A549 (cell line): ENCODE measurements at regions not wholly inside any gene's neighbourhood (a gene's known extent, or its start where the extent isn't known, plus 50 kb on each side); places are given as distances from the start of the nearest gene placed in this dataset.

Experiments
- ATAC-seq, 2 experiments: fragments of 200-7000 bp in 1 of 2; fragments of >200 bp in 1 of 2; cut with Nextera tagmentation in 1 of 2; cut with Tn5 transposase in 1 of 2; 3 replicates each; pipeline versions ENCODE4 v1.8.0 to v1.9.1; 2018 to 2020; ENCODE audit warnings: mild to moderate bottlenecking in 1 of 2, moderate library complexity in 1 of 2
- CTCF ChIA-PET: fragments of 300-600 bp; sonication (Branson Sonifier 250); formaldehyde crosslinking; extraction: SDS; loops from one replicate; lab custom pipeline; 2021; ENCODE audit warnings: antibody characterized with exemption, inconsistent platforms; lab: Yijun Ruan, JAX
- POLR2A ChIA-PET: fragments of 350-600 bp; formaldehyde crosslinking; extraction: SDS; loops from one replicate; lab custom pipeline; 2021; ENCODE audit warnings: antibody characterized with exemption, inconsistent platforms; lab: Yijun Ruan, JAX
- DNase-seq, 2 experiments: peaks; one replicate each; pipeline versions ENCODE4 v3.0.0 to v3.0.0-alpha.2; 2011 to 2016; ENCODE audit warnings: low read depth in 1 of 2, low spot score in 1 of 2
- FAIRE-seq: peaks from 2 replicates; lab custom pipeline; 2011; peaks lifted over from hg19 to GRCh38; lab: Jason Lieb, UNC
- H3K27ac ChIP-seq, 2 experiments: fragments of >200 bp; sonication (Bioruptor Twin); formaldehyde crosslinking; 3 replicates each; pipeline ENCODE4 v1.5.1; 2016 to 2017
- H3K4me1 ChIP-seq: fragments of >200 bp; sonication (Bioruptor Twin); formaldehyde crosslinking; 3 replicates; pipeline ENCODE4 v1.6.1; 2016
- H3K4me2 ChIP-seq: fragments of >200 bp; sonication (Bioruptor Twin); formaldehyde crosslinking; 3 replicates; pipeline ENCODE4 v1.6.1; 2016
- H3K4me3 ChIP-seq: fragments of >200 bp; sonication (Bioruptor Twin); formaldehyde crosslinking; 3 replicates; pipeline ENCODE4 v1.5.1; 2016
- H3K9me3 ChIP-seq: fragments of >200 bp; sonication (Bioruptor Twin); formaldehyde crosslinking; 3 replicates; pipeline ENCODE4 v1.6.1; 2016
- BHLHE40 ChIP-seq: IDR thresholded peaks from 2 replicates; pipeline ENCODE4 v1.6.1; 2012; ENCODE audit warnings: low read depth, low read length, inconsistent platforms
- CEBPB ChIP-seq, 2 experiments: fragments of >200 bp in 1 of 2; sonication (Bioruptor Twin) in 1 of 2; formaldehyde crosslinking in 1 of 2; IDR thresholded peaks; 2 replicates each; pipeline ENCODE4 v1.6.1; 2012 to 2016
- EP300 ChIP-seq, 2 experiments: fragments of >200 bp; sonication (Bioruptor Twin); formaldehyde crosslinking; IDR thresholded peaks; 2 replicates in 1 of 2; 3 replicates in 1 of 2; pipeline ENCODE4 v1.6.1; 2016 to 2017
- FOSL2 ChIP-seq, 2 experiments: fragments of 450-650 bp in 1 of 2; fragments of >200 bp in 1 of 2; sonication (Bioruptor Twin) in 1 of 2; formaldehyde crosslinking; IDR thresholded peaks; 2 replicates each; pipeline versions ENCODE4 v1.5.0 to v1.6.1; 2016 to 2020; ENCODE audit warnings: mild to moderate bottlenecking in 1 of 2, moderate library complexity in 1 of 2
- HOXB13 ChIP-seq: fragments of 250-450 bp; sonication (Bioruptor Pico); IDR thresholded peaks from 2 replicates; pipeline ENCODE4 v1.5.0; 2020; ENCODE audit warnings: low read depth, mild to moderate bottlenecking, moderate library complexity
- JUN ChIP-seq, 2 experiments: fragments of >200 bp; sonication (Bioruptor Twin); formaldehyde crosslinking; IDR thresholded peaks; 2 replicates in 1 of 2; 3 replicates in 1 of 2; pipeline ENCODE4 v1.6.1; 2016 to 2017
- KDM1A ChIP-seq: fragments of 200-600 bp; sonication (generic); IDR thresholded peaks from 2 replicates; pipeline ENCODE4 v1.6.1; 2016; ENCODE audit warnings: low read depth, mild to moderate bottlenecking
- KDM5A ChIP-seq: fragments of 200-600 bp; sonication (generic); IDR thresholded peaks from 2 replicates; pipeline ENCODE4 v1.6.1; 2016; ENCODE audit warnings: antibody characterized with exemption, mild to moderate bottlenecking
- MAFK ChIP-seq: fragments of 450-650 bp; IDR thresholded peaks from 2 replicates; pipeline ENCODE4 v1.6.1; 2014; ENCODE audit not compliant: partially characterized antibody
- POLR2A ChIP-seq: IDR thresholded peaks from 2 replicates; pipeline ENCODE4 v1.6.1; 2012; ENCODE audit warnings: mild to moderate bottlenecking, low read length
- RARB ChIP-seq: fragments of 250-450 bp; sonication (Bioruptor Pico); IDR thresholded peaks from 2 replicates; pipeline ENCODE4 v1.8.0; 2021; ENCODE audit warnings: mild to moderate bottlenecking, moderate library complexity
- RNF2 ChIP-seq: fragments of 200-600 bp; sonication (generic); IDR thresholded peaks from 2 replicates; pipeline ENCODE4 v1.6.1; 2016; ENCODE audit warnings: low read depth, mild to moderate bottlenecking, antibody characterized with exemption, moderate library complexity, borderline replicate concordance
- SMC3 ChIP-seq: fragments of >200 bp; sonication (Bioruptor Twin); formaldehyde crosslinking; IDR thresholded peaks from 3 replicates; pipeline ENCODE4 v1.6.1; 2018; ENCODE audit warnings: inconsistent platforms
- TFCP2L1 ChIP-seq: fragments of 250-450 bp; sonication (Bioruptor Pico); IDR thresholded peaks from 2 replicates; pipeline ENCODE4 v1.5.0; 2021; ENCODE audit warnings: mild to moderate bottlenecking
- ZFP36 ChIP-seq: fragments of 450-650 bp; IDR thresholded peaks from 2 replicates; pipeline ENCODE4 v1.6.1; 2014; ENCODE audit warnings: borderline replicate concordance; ENCODE audit not compliant: partially characterized antibody
- ZSCAN20 ChIP-seq: fragments of 250-450 bp; sonication (Bioruptor Pico); IDR thresholded peaks from 2 replicates; pipeline ENCODE4 v1.8.0; 2022; ENCODE audit warnings: mild to moderate bottlenecking, moderate library complexity
- WGBS: methylation state at CpG from one replicate; pipeline ENCODE4 v1.1.6; 2017; ENCODE audit errors: missing lambda C conversion rate; 5-methylcytosine and 5-hydroxymethylcytosine counted together
- TF ChIP-seq, protein P1 (sequence below): fragments of 150-350 bp; IDR thresholded peaks from 2 replicates; pipeline ENCODE4 v1.6.1; 2014; ENCODE audit warnings: low read depth, mild to moderate bottlenecking, low read length
- TF ChIP-seq, protein P2 (sequence below): IDR thresholded peaks from 2 replicates; pipeline ENCODE4 v1.6.1; 2012
- TF ChIP-seq, protein P3 (sequence below): fragments of >200 bp; sonication (Bioruptor Twin); formaldehyde crosslinking; IDR thresholded peaks from 3 replicates; pipeline ENCODE4 v1.5.1; 2016
- TF ChIP-seq, protein P4 (sequence below): fragments of 450-650 bp; IDR thresholded peaks from 2 replicates; pipeline ENCODE4 v1.6.1; 2014; ENCODE audit warnings: antibody characterized with exemption
- TF ChIP-seq, protein P5 (sequence below): fragments of >200 bp; sonication (Bioruptor Twin); formaldehyde crosslinking; IDR thresholded peaks from 2 replicates; pipeline ENCODE4 v1.6.1; 2016
- TF ChIP-seq, protein P6 (sequence below): fragments of 200-600 bp; sonication (generic); IDR thresholded peaks from 2 replicates; pipeline ENCODE4 v1.6.1; 2016; ENCODE audit warnings: antibody characterized with exemption, mild to moderate bottlenecking, moderate library complexity
- TF ChIP-seq, protein P7 (sequence below): fragments of >200 bp; sonication (Bioruptor Twin); formaldehyde crosslinking; IDR thresholded peaks from 3 replicates; pipeline ENCODE4 v1.6.1; 2016
- TF ChIP-seq, protein P8 (sequence below): fragments of 250-450 bp; sonication (Bioruptor Pico); IDR thresholded peaks from 2 replicates; pipeline ENCODE4 v1.5.0; 2021; ENCODE audit warnings: mild to moderate bottlenecking, moderate library complexity, borderline replicate concordance

DNA sequence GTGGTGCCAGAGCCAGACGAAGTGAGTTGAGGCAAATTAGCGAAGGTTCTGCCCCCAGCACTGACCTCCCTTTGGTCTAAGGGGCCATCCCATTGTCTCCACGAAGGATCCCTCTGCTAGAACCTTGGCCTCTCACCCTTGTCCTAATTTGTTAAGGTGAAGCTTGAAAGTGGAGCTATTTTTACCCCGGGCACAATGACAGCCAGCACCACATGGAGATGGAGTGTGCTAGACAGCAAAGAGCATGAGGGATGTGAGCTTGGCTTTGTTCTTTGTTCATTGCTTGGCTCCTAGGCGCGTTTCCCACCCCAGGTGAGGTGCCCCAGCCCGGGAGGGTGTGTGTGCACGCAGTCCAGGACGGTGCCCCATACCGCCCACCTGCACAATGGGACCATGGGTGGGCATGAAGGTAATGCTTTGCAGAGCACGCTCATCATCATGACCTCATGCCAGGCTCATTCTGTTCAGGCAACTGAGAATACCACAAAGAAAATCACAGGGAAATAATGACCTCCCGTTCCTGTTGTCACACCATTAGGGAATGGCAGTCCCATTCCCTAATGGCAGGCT, 361.0 kb upstream of the FZD8 start:
- 47% methylated on average over 12 of the region's 12 CpGs for WGBS
- ATAC-seq (no peak), FAIRE-seq (no peak), DNase-seq (no peak)
- Histone ChIP-seq H3K4me2 (no peak overlapping the region), H3K4me3 (no peak overlapping the region), H3K4me1 (no peaks in the 10 kb centered on the region), H3K9me3 (no peaks in the 10 kb centered on the region), H3K27ac (no peak overlapping the region)
- no peak for TF ChIP-seq KDM5A
- TF ChIP-seq SMC3: no peak
- no peak for TF ChIP-seq RARB (CRISPR knock-in tag)
- TF ChIP-seq FOSL2 (IDR thresholded peaks at IDR 0.05): no peak
- TF ChIP-seq FOSL2 (CRISPR knock-in tag; IDR thresholded peaks at IDR 0.05): no peak
- TF ChIP-seq, protein P1, sequence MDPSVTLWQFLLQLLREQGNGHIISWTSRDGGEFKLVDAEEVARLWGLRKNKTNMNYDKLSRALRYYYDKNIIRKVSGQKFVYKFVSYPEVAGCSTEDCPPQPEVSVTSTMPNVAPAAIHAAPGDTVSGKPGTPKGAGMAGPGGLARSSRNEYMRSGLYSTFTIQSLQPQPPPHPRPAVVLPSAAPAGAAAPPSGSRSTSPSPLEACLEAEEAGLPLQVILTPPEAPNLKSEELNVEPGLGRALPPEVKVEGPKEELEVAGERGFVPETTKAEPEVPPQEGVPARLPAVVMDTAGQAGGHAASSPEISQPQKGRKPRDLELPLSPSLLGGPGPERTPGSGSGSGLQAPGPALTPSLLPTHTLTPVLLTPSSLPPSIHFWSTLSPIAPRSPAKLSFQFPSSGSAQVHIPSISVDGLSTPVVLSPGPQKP: no peak
- TF ChIP-seq, protein P2, sequence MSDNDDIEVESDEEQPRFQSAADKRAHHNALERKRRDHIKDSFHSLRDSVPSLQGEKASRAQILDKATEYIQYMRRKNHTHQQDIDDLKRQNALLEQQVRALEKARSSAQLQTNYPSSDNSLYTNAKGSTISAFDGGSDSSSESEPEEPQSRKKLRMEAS: no peak
- TF ChIP-seq POLR2A: no peak
- TF ChIP-seq, protein P3, sequence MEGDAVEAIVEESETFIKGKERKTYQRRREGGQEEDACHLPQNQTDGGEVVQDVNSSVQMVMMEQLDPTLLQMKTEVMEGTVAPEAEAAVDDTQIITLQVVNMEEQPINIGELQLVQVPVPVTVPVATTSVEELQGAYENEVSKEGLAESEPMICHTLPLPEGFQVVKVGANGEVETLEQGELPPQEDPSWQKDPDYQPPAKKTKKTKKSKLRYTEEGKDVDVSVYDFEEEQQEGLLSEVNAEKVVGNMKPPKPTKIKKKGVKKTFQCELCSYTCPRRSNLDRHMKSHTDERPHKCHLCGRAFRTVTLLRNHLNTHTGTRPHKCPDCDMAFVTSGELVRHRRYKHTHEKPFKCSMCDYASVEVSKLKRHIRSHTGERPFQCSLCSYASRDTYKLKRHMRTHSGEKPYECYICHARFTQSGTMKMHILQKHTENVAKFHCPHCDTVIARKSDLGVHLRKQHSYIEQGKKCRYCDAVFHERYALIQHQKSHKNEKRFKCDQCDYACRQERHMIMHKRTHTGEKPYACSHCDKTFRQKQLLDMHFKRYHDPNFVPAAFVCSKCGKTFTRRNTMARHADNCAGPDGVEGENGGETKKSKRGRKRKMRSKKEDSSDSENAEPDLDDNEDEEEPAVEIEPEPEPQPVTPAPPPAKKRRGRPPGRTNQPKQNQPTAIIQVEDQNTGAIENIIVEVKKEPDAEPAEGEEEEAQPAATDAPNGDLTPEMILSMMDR: no peak
- no peak for TF ChIP-seq BHLHE40
- TF ChIP-seq EP300 (IDR thresholded peaks at IDR 0.05): no peak
- POLR2A ChIA-PET: no interaction called here
- CTCF ChIA-PET: interaction anchor here (1.0 kb wide), 1 partner anchor 367 kb away, joined by 3 read pairs; no protein-coding TSS in a partner anchor

DNA sequence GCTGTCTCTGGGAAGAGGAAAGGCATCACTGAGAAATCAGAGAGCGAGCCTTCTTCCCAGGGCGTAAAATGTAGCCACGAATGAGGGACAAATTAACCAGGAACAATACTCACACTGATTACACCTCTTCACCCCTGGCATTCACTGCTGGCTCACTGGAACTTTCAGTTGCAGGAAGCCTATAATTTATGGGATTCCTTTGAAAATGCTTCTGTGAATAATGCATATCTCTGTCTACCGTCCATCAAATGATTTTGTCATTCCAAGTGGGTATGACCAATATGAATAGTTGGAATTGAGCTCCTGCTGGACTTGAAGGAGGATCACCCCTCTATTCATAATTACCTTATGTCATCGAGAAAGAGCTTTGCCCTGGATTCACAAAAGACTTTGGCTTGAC, 360.3 kb upstream of the FZD8 start:
- Histone ChIP-seq H3K27ac (no peak overlapping the region), H3K4me2 (no peak overlapping the region), H3K9me3 (no peaks in the 10 kb centered on the region), H3K4me1 (no peaks in the 10 kb centered on the region), H3K4me3 (no peak overlapping the region)
- TF ChIP-seq TFCP2L1 (CRISPR knock-in tag) (no peak), RNF2 (no peak), SMC3 (no peak), CEBPB (IDR thresholded peaks at IDR 0.05) (no peak), KDM1A (no peak), MAFK (no peak), ZFP36 (no peak), HOXB13 (no peak), JUN (IDR thresholded peaks at IDR 0.05) (no peak), FOSL2 (IDR thresholded peaks at IDR 0.05) (no peak), FOSL2 (CRISPR knock-in tag; IDR thresholded peaks at IDR 0.05) (no peak), ZSCAN20 (CRISPR knock-in tag) (no peak)
- TF ChIP-seq, protein P4, sequence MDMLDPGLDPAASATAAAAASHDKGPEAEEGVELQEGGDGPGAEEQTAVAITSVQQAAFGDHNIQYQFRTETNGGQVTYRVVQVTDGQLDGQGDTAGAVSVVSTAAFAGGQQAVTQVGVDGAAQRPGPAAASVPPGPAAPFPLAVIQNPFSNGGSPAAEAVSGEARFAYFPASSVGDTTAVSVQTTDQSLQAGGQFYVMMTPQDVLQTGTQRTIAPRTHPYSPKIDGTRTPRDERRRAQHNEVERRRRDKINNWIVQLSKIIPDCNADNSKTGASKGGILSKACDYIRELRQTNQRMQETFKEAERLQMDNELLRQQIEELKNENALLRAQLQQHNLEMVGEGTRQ: no peak
- TF ChIP-seq, protein P5, sequence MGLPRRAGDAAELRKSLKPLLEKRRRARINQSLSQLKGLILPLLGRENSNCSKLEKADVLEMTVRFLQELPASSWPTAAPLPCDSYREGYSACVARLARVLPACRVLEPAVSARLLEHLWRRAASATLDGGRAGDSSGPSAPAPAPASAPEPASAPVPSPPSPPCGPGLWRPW: no peak
- TF ChIP-seq, protein P6, sequence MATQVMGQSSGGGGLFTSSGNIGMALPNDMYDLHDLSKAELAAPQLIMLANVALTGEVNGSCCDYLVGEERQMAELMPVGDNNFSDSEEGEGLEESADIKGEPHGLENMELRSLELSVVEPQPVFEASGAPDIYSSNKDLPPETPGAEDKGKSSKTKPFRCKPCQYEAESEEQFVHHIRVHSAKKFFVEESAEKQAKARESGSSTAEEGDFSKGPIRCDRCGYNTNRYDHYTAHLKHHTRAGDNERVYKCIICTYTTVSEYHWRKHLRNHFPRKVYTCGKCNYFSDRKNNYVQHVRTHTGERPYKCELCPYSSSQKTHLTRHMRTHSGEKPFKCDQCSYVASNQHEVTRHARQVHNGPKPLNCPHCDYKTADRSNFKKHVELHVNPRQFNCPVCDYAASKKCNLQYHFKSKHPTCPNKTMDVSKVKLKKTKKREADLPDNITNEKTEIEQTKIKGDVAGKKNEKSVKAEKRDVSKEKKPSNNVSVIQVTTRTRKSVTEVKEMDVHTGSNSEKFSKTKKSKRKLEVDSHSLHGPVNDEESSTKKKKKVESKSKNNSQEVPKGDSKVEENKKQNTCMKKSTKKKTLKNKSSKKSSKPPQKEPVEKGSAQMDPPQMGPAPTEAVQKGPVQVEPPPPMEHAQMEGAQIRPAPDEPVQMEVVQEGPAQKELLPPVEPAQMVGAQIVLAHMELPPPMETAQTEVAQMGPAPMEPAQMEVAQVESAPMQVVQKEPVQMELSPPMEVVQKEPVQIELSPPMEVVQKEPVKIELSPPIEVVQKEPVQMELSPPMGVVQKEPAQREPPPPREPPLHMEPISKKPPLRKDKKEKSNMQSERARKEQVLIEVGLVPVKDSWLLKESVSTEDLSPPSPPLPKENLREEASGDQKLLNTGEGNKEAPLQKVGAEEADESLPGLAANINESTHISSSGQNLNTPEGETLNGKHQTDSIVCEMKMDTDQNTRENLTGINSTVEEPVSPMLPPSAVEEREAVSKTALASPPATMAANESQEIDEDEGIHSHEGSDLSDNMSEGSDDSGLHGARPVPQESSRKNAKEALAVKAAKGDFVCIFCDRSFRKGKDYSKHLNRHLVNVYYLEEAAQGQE: no peak
- TF ChIP-seq, protein P7, sequence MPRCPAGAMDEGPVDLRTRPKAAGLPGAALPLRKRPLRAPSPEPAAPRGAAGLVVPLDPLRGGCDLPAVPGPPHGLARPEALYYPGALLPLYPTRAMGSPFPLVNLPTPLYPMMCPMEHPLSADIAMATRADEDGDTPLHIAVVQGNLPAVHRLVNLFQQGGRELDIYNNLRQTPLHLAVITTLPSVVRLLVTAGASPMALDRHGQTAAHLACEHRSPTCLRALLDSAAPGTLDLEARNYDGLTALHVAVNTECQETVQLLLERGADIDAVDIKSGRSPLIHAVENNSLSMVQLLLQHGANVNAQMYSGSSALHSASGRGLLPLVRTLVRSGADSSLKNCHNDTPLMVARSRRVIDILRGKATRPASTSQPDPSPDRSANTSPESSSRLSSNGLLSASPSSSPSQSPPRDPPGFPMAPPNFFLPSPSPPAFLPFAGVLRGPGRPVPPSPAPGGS: no peak
- TF ChIP-seq, protein P2: no peak
- TF ChIP-seq, protein P8, sequence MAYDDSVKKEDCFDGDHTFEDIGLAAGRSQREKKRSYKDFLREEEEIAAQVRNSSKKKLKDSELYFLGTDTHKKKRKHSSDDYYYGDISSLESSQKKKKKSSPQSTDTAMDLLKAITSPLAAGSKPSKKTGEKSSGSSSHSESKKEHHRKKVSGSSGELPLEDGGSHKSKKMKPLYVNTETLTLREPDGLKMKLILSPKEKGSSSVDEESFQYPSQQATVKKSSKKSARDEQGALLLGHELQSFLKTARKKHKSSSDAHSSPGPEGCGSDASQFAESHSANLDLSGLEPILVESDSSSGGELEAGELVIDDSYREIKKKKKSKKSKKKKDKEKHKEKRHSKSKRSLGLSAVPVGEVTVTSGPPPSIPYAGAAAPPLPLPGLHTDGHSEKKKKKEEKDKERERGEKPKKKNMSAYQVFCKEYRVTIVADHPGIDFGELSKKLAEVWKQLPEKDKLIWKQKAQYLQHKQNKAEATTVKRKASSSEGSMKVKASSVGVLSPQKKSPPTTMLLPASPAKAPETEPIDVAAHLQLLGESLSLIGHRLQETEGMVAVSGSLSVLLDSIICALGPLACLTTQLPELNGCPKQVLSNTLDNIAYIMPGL (CRISPR knock-in tag): no peak
- FAIRE-seq: no peak
- ATAC-seq: no peak
- ChIA-PET CTCF (interaction anchor here (1.0 kb wide), 1 partner anchor 366 kb away, joined by 3 read pairs; no protein-coding TSS in a partner anchor), POLR2A (no interaction called here)
- WGBS: 41% methylated on average over 5 of the region's 5 CpGs
- DNase-seq: no peak
